ENCODE measurements at regions not wholly inside any gene's neighbourhood (a gene's known extent, or its start where the extent isn't known, plus 50 kb on each side); places are given as distances from the start of the nearest gene placed in this dataset.

- TF ChIP-seq EP300 (IDR thresholded peaks at IDR 0.05) (no peak), CTCF (IDR thresholded peaks at IDR 0.05) (no peak), POLR2A (IDR thresholded peaks at IDR 0.05) (no peak)
These were observed 363.9 kb upstream of the ZNF507 start for GRCh38 chr19:31981545-31981944.

All from gastroesophageal sphincter (tissue), 3 donors.